Fibroblast of lung (primary cell): ENCODE measurements at regions not wholly inside any gene's neighbourhood (a gene's known extent, or its start where the extent isn't known, plus 50 kb on each side); places are given as distances from the start of the nearest gene placed in this dataset.

Experiments
- EZH2 ChIP-seq: IDR thresholded peaks from 2 replicates; pipeline ENCODE4 v1.5.1; 2012; ENCODE audit warnings: low read length, control low read depth, mild to moderate bottlenecking; ENCODE audit errors: missing control alignments
- TF ChIP-seq, protein P1 (sequence below), 2 donors: IDR thresholded peaks in 1 of 2; conservative IDR thresholded peaks in 1 of 2; 1 replicate in 1 of 2; 2 replicates in 1 of 2; pipeline ENCODE4 v1.5.1; 2011 to 2012; ENCODE audit warnings: low read length in 2 of 2, control low read depth in 1 of 2, inconsistent platforms in 1 of 2, low read depth in 1 of 2, mild to moderate bottlenecking in 1 of 2

DNA sequence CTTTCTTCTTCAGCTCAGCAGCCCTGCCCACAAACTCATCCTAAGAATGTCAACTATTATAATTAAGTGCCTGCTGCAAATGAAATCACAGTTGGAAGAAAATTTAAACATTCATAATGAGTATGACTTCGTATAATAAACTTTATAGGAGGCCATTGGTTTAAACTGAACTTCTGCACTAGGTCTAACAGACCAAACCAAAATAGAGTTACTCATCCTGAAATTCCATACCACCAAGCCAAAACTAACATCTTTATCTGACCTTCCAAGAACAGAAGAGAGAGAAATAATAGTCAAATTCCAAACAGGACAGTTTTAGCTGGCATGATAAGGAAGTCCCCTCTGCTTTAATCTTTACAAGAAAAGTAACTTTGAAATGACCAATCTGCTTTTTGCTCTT lies 472.4 kb upstream of the PRMT6 start:
- TF ChIP-seq, protein P1, sequence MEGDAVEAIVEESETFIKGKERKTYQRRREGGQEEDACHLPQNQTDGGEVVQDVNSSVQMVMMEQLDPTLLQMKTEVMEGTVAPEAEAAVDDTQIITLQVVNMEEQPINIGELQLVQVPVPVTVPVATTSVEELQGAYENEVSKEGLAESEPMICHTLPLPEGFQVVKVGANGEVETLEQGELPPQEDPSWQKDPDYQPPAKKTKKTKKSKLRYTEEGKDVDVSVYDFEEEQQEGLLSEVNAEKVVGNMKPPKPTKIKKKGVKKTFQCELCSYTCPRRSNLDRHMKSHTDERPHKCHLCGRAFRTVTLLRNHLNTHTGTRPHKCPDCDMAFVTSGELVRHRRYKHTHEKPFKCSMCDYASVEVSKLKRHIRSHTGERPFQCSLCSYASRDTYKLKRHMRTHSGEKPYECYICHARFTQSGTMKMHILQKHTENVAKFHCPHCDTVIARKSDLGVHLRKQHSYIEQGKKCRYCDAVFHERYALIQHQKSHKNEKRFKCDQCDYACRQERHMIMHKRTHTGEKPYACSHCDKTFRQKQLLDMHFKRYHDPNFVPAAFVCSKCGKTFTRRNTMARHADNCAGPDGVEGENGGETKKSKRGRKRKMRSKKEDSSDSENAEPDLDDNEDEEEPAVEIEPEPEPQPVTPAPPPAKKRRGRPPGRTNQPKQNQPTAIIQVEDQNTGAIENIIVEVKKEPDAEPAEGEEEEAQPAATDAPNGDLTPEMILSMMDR (conservative IDR thresholded peaks at IDR 0.05 in 1 of 2, IDR thresholded peaks at IDR 0.05 in 1 of 2; ENCODE audit: low read depth in 1 of 2, low read length in 2 of 2) = no peak
- TF ChIP-seq EZH2 = no peak
